Keratinocyte (primary cell): ENCODE measurements at regions not wholly inside any gene's neighbourhood (a gene's known extent, or its start where the extent isn't known, plus 50 kb on each side); places are given as distances from the start of the nearest gene placed in this dataset.

ENCODE experiments used
- DNase-seq: peaks from one replicate; pipeline ENCODE4 v3.0.0-alpha.2; 2011; ENCODE audit warnings: low read depth, missing footprints, low spot score
- FAIRE-seq: peaks from 2 replicates; lab custom pipeline; 2011; peaks lifted over from hg19 to GRCh38; lab: Jason Lieb, UNC
- H2AFZ ChIP-seq: 2 replicates; pipeline ENCODE4 v1.6.0; 2012; ENCODE audit warnings: low read length, control low read depth, inconsistent platforms; ENCODE audit not compliant: control insufficient read depth
- H3K27ac ChIP-seq: 2 replicates; pipeline ENCODE4 v1.5.1; 2011; ENCODE audit warnings: low read length; ENCODE audit not compliant: control insufficient read depth, insufficient read depth
- H3K27me3 ChIP-seq: 3 replicates; pipeline ENCODE4 v1.6.0; 2011; ENCODE audit warnings: low read length; ENCODE audit not compliant: control insufficient read depth, insufficient read depth; ENCODE audit errors: extremely low read depth
- H3K36me3 ChIP-seq, 2 experiments: 2 replicates in 1 of 2; 3 replicates in 1 of 2; pipeline ENCODE4 v1.5.1; 2011; ENCODE audit warnings: low read length in 2 of 2, mild to moderate bottlenecking in 1 of 2; ENCODE audit not compliant: control insufficient read depth in 2 of 2, insufficient read depth in 2 of 2; ENCODE audit errors: extremely low read depth in 1 of 2
- H3K4me1 ChIP-seq: 3 replicates; pipeline ENCODE4 v1.5.1; 2011; ENCODE audit warnings: low read length; ENCODE audit not compliant: control insufficient read depth, insufficient read depth; ENCODE audit errors: extremely low read depth
- H3K4me2 ChIP-seq: 3 replicates; pipeline ENCODE4 v1.6.0; 2011; ENCODE audit warnings: low read depth, low read length; ENCODE audit not compliant: control insufficient read depth, insufficient read depth; ENCODE audit errors: extremely low read depth
- H3K4me3 ChIP-seq, 3 experiments: fragments of 200-600 bp in 1 of 3; sonication (generic) in 1 of 3; 2 replicates in 2 of 3; 3 replicates in 1 of 3; pipeline ENCODE4 v1.5.1; 2011 to 2016; ENCODE audit warnings: low read length in 3 of 3, mild to moderate bottlenecking in 3 of 3, control low read depth in 2 of 3, inconsistent platforms in 1 of 3, low read depth in 1 of 3, mixed read lengths in 1 of 3, mixed run types in 1 of 3, moderate library complexity in 1 of 3; ENCODE audit not compliant: control insufficient read depth in 2 of 3, insufficient read depth in 2 of 3; ENCODE audit errors: extremely low read depth in 1 of 3
- H3K79me2 ChIP-seq: 2 replicates; pipeline ENCODE4 v1.6.0; 2012; ENCODE audit warnings: low read length; ENCODE audit not compliant: control insufficient read depth, insufficient read depth
- H3K9ac ChIP-seq: 3 replicates; pipeline ENCODE4 v1.6.0; 2011; ENCODE audit warnings: low read length; ENCODE audit not compliant: control insufficient read depth, insufficient read depth; ENCODE audit errors: extremely low read depth
- H3K9me1 ChIP-seq: 3 replicates; pipeline ENCODE4 v1.6.0; 2011; ENCODE audit warnings: low read length; ENCODE audit not compliant: control insufficient read depth, insufficient read depth; ENCODE audit errors: extremely low read depth
- H3K9me3 ChIP-seq: 2 replicates; pipeline ENCODE4 v1.5.1; 2012; ENCODE audit warnings: low read depth, low read length; ENCODE audit not compliant: control insufficient read depth
- H4K20me1 ChIP-seq: 3 replicates; pipeline ENCODE4 v1.6.0; 2011; ENCODE audit warnings: low read length; ENCODE audit not compliant: control insufficient read depth, insufficient read depth; ENCODE audit errors: extremely low read depth
- CTCF ChIP-seq, 3 experiments: IDR thresholded peaks in 1 of 3; conservative IDR thresholded peaks in 1 of 3; optimal IDR thresholded peaks in 1 of 3; 2 replicates in 2 of 3; 3 replicates in 1 of 3; pipeline versions ENCODE3 to v1.5.1; 2011; ENCODE audit warnings: low read length in 3 of 3, mild to moderate bottlenecking in 3 of 3, moderate library complexity in 2 of 3, control low read depth in 1 of 3, inconsistent platforms in 1 of 3; ENCODE audit not compliant: insufficient read depth in 2 of 3; ENCODE audit errors: extremely low read depth in 1 of 3
- EZH2 ChIP-seq: IDR thresholded peaks from one replicate; pipeline ENCODE4 v1.6.1; 2012; ENCODE audit warnings: inconsistent platforms, mild to moderate bottlenecking, low read length, moderate library complexity
- dilution Hi-C: fragments of 300-500 bp; cut with MboI; formaldehyde crosslinking; loops from one replicate; pipeline ENCODE4 v1.7.0; 2020; ENCODE audit warnings: low sequenced_read_pairs; ENCODE audit not compliant: extremely low pct_ligation_motif_present

GRCh38 chr5:125201446-125202052, 455.1 kb upstream of the ZNF608 start:
- dilution Hi-C loops = no loop called here
- H3K36me3 ChIP-seq = no peaks in the 10 kb centered on the region
- no peaks in the 10 kb centered on the region for H3K79me2 ChIP-seq
- H2AFZ ChIP-seq = no peak overlapping the region
- H3K27ac ChIP-seq = no peak overlapping the region
- no peaks in the 10 kb centered on the region for H4K20me1 ChIP-seq
- no peak overlapping the region for H3K4me3 ChIP-seq
- H3K4me1 ChIP-seq = peaks cover 2% of the 10 kb centered on the region
- H3K27me3 ChIP-seq = no peaks in the 10 kb centered on the region
- H3K9me3 ChIP-seq = no peaks in the 10 kb centered on the region
- TF ChIP-seq EZH2 = no peak
- TF ChIP-seq CTCF (optimal IDR thresholded peaks at IDR 0.05 in 1 of 3, IDR thresholded peaks at IDR 0.05 in 1 of 3, conservative IDR thresholded peaks at IDR 0.05 in 1 of 3; ENCODE audit: extremely low read depth in 1 of 3, insufficient read depth in 2 of 3, low read length in 3 of 3) = no peak
- no peak for FAIRE-seq
- no peak for DNase-seq
- no peak overlapping the region for H3K9ac ChIP-seq
- H3K4me2 ChIP-seq = no peak overlapping the region
- no peaks in the 10 kb centered on the region for H3K9me1 ChIP-seq

GRCh38 chr5:125202353-125202752, 455.9 kb upstream of the ZNF608 start:
- Histone ChIP-seq H3K79me2 (no peaks in the 10 kb centered on the region), H4K20me1 (no peaks in the 10 kb centered on the region), H2AFZ (no peak overlapping the region), H3K4me2 (no peak overlapping the region), H3K9me1 (no peaks in the 10 kb centered on the region), H3K4me3 (no peak overlapping the region), H3K9me3 (no peaks in the 10 kb centered on the region), H3K36me3 (no peaks in the 10 kb centered on the region), H3K27me3 (no peaks in the 10 kb centered on the region), H3K27ac (no peak overlapping the region), H3K9ac (no peak overlapping the region), H3K4me1 (peaks cover 2% of the 10 kb centered on the region)
- TF ChIP-seq CTCF (optimal IDR thresholded peaks at IDR 0.05 in 1 of 3, IDR thresholded peaks at IDR 0.05 in 1 of 3, conservative IDR thresholded peaks at IDR 0.05 in 1 of 3; ENCODE audit: extremely low read depth in 1 of 3, insufficient read depth in 2 of 3, low read length in 3 of 3) (no peak), EZH2 (no peak)
- dilution Hi-C loops = no loop called here
- DNase-seq (no peak), FAIRE-seq (no peak)
